HepG2 (cell line): ENCODE measurements at regions not wholly inside any gene's neighbourhood (a gene's known extent, or its start where the extent isn't known, plus 50 kb on each side); places are given as distances from the start of the nearest gene placed in this dataset.

Source experiments
- ATAC-seq: fragments of 200-7000 bp; cut with Tn5 transposase; 3 replicates; pipeline ENCODE4 v1.9.1; 2020; ENCODE audit warnings: mild to moderate bottlenecking, moderate library complexity
- BruUV-seq: library from RNA; stranded (reverse); fragments of 400-500 nt; replicated peaks from 2 replicates; lab custom pipeline; 2021; lab: Mats Ljungman, UMichigan
- CTCF ChIA-PET: fragments of 300-600 bp; formaldehyde crosslinking; extraction: SDS; loops from one replicate; lab custom pipeline; 2021; ENCODE audit warnings: low total read pairs, inconsistent platforms, low intra/inter-chr PET ratio; lab: Yijun Ruan, JAX
- POLR2A ChIA-PET: fragments of 350-600 bp; sonication (Branson Sonifier 250); formaldehyde crosslinking; loops from one replicate; lab custom pipeline; 2020; ENCODE audit warnings: antibody characterized with exemption, inconsistent platforms; lab: Yijun Ruan, JAX
- DNase-seq: peaks from one replicate; pipeline ENCODE4 v3.0.0-alpha.2; 2015; ENCODE audit warnings: low spot score
- FAIRE-seq: peaks from 3 replicates; lab custom pipeline; 2011; peaks lifted over from hg19 to GRCh38; lab: Jason Lieb, UNC
- H2AFZ ChIP-seq: one replicate; pipeline ENCODE4 v1.6.1; 2011; ENCODE audit warnings: low read length, inconsistent platforms
- H3K27ac ChIP-seq: fragments of 300-600 bp; 3 replicates; pipeline ENCODE4 v1.8.0; 2011; ENCODE audit warnings: mixed run types, mild to moderate bottlenecking, mixed read lengths, low read length, inconsistent platforms; ENCODE audit not compliant: insufficient read depth; ENCODE audit errors: extremely low read length
- H3K27me3 ChIP-seq, 2 experiments: fragments of 200-600 bp in 1 of 2; 2 replicates in 1 of 2; 3 replicates in 1 of 2; pipeline versions ENCODE4 v1.6.0 to v1.8.0; 2011; ENCODE audit warnings: low read length in 2 of 2, mild to moderate bottlenecking in 2 of 2, moderate library complexity in 2 of 2, inconsistent platforms in 1 of 2; ENCODE audit not compliant: insufficient read depth in 2 of 2, control insufficient read depth in 1 of 2
- H3K36me3 ChIP-seq, 2 experiments: fragments of 200-600 bp in 1 of 2; replicated peaks in 1 of 2; 2 replicates in 1 of 2; 3 replicates in 1 of 2; pipeline versions ENCODE4 v1.5.1 to v1.8.0; 2011; ENCODE audit warnings: low read length in 2 of 2, inconsistent platforms in 1 of 2; ENCODE audit not compliant: insufficient read depth in 2 of 2, control insufficient read depth in 1 of 2
- H3K4me1 ChIP-seq: 2 replicates; pipeline ENCODE4 v1.5.1; 2012; ENCODE audit warnings: low read length, inconsistent platforms; ENCODE audit not compliant: insufficient read depth
- H3K4me2 ChIP-seq: 2 replicates; pipeline ENCODE4 v1.6.0; 2011; ENCODE audit warnings: low read depth, low read length, inconsistent platforms
- H3K4me3 ChIP-seq, 3 experiments: fragments of 200-600 bp in 1 of 3; sonication (generic), shearing (Covaris generic) in 1 of 3; replicated peaks in 1 of 3; 2 replicates each; pipeline ENCODE4 v1.5.1; 2011 to 2016; ENCODE audit warnings: low read length in 3 of 3, inconsistent platforms in 2 of 3, low read depth in 2 of 3, mild to moderate bottlenecking in 2 of 3, control low read depth in 1 of 3, mixed read lengths in 1 of 3; ENCODE audit not compliant: insufficient read depth in 1 of 3
- H3K79me2 ChIP-seq: one replicate; pipeline ENCODE4 v1.6.1; 2011; ENCODE audit warnings: low read length, inconsistent platforms; ENCODE audit not compliant: insufficient read depth
- H3K9ac ChIP-seq: 2 replicates; pipeline ENCODE4 v1.6.0; 2011; ENCODE audit warnings: mild to moderate bottlenecking, low read depth, low read length, inconsistent platforms; ENCODE audit not compliant: insufficient read depth
- H3K9me3 ChIP-seq: 2 replicates; pipeline ENCODE4 v1.5.1; 2012; ENCODE audit warnings: mild to moderate bottlenecking, low read length
- H4K20me1 ChIP-seq: 2 replicates; pipeline ENCODE4 v1.6.0; 2011; ENCODE audit warnings: inconsistent platforms, mild to moderate bottlenecking, low read length, moderate library complexity; ENCODE audit not compliant: insufficient read depth
- ATRX ChIP-seq: sonication (generic); formaldehyde crosslinking; IDR thresholded peaks from 2 replicates; pipeline ENCODE4 v1.4.0; 2020; ENCODE audit warnings: missing genetic modification reagents, borderline replicate concordance
- DPF2 ChIP-seq: sonication (generic); formaldehyde crosslinking; IDR thresholded peaks from 2 replicates; pipeline ENCODE4 v1.4.0; 2020; ENCODE audit warnings: mild to moderate bottlenecking, low read depth, missing genetic modification reagents, borderline replicate concordance
- FOXP4 ChIP-seq: sonication (generic); formaldehyde crosslinking; IDR thresholded peaks from 2 replicates; pipeline ENCODE4 v1.4.0; 2020; ENCODE audit warnings: missing genetic modification reagents
- GABPA ChIP-seq, 2 experiments: IDR thresholded peaks; 2 replicates each; pipeline ENCODE4 v1.6.1; 2011 to 2016; ENCODE audit warnings: low read depth in 2 of 2, low read length in 1 of 2, missing biosample characterization in 1 of 2, missing genetic modification characterization in 1 of 2
- ISL2 ChIP-seq: sonication (generic); formaldehyde crosslinking; IDR thresholded peaks from 2 replicates; pipeline ENCODE4 v1.5.0; 2020; ENCODE audit warnings: missing genetic modification reagents
- MEF2D ChIP-seq: sonication (generic); formaldehyde crosslinking; IDR thresholded peaks from 2 replicates; pipeline ENCODE4 v1.5.1; 2020; ENCODE audit warnings: mild to moderate bottlenecking, missing genetic modification reagents
- PAXIP1 ChIP-seq: sonication (generic); formaldehyde crosslinking; conservative IDR thresholded peaks from 2 replicates; pipeline ENCODE4 v1.4.0; 2020; ENCODE audit warnings: mild to moderate bottlenecking, missing genetic modification reagents, moderate library complexity
- PRPF4 ChIP-seq: fragments of 200-400 bp; formaldehyde crosslinking; IDR thresholded peaks from 2 replicates; pipeline ENCODE4 v1.6.1; 2016; ENCODE audit warnings: low read length, low read depth; ENCODE audit not compliant: poor library complexity, severe bottlenecking
- ZEB1 ChIP-seq: IDR thresholded peaks from 2 replicates; pipeline ENCODE4 v1.6.1; 2012; ENCODE audit warnings: mild to moderate bottlenecking, low read depth, inconsistent platforms; ENCODE audit not compliant: insufficient replicate concordance
- ZFY ChIP-seq: sonication (generic); formaldehyde crosslinking; IDR thresholded peaks from 2 replicates; pipeline ENCODE4 v1.4.0; 2020; ENCODE audit warnings: missing genetic modification reagents
- ZNF251 ChIP-seq: sonication (generic); formaldehyde crosslinking; IDR thresholded peaks from 2 replicates; pipeline ENCODE4 v1.9.0; 2021; ENCODE audit warnings: mild to moderate bottlenecking, missing genetic modification reagents
- ZNF3 ChIP-seq: IDR thresholded peaks from 2 replicates; pipeline ENCODE4 v1.7.0; 2017; ENCODE audit warnings: inconsistent platforms
- ZNF567 ChIP-seq: sonication (generic); formaldehyde crosslinking; IDR thresholded peaks from 2 replicates; pipeline ENCODE4 v1.8.1; 2023; ENCODE audit warnings: mild to moderate bottlenecking, missing genetic modification reagents, borderline replicate concordance
- ZNF570 ChIP-seq: sonication (generic); formaldehyde crosslinking; IDR thresholded peaks from 2 replicates; pipeline ENCODE4 v1.4.0; 2020; ENCODE audit warnings: mild to moderate bottlenecking, missing genetic modification reagents, borderline replicate concordance
- ZNF792 ChIP-seq: IDR thresholded peaks from 2 replicates; pipeline ENCODE4 v1.6.1; 2016
- WGBS: methylation state at CpG from one replicate; pipeline ENCODE4 v1.1.6; 2017; ENCODE audit warnings: low lambda C conversion rate; 5-methylcytosine and 5-hydroxymethylcytosine counted together
- in situ Hi-C: cut with HindIII; loops from 2 replicates; pipeline ENCODE4 v1.10.0; 2017; ENCODE audit warnings: low pct_unique_long_range_greater_than_20kb; ENCODE audit not compliant: extremely low pct_ligation_motif_present
- intact Hi-C: fragments of 100-400 bp; cut with micrococcal nuclease; formaldehyde crosslinking; loops from one replicate; pipeline ENCODE4 v1.10.0; 2022; ENCODE audit not compliant: unreplicated experiment

GRCh38 chr5:57750891-57751290, 268.3 kb upstream of the ACTBL2 start:
- H3K36me3 ChIP-seq: no peaks in the 10 kb centered on the region
- H4K20me1 ChIP-seq: no peaks in the 10 kb centered on the region
- in situ Hi-C loops (no loop called here), intact Hi-C loops (no loop called here)
- H2AFZ ChIP-seq: no peak overlapping the region
- no peaks in the 10 kb centered on the region; a peak in 1 of 5 replicates for H3K27me3 ChIP-seq
- H3K79me2 ChIP-seq: no peaks in the 10 kb centered on the region
- no peak overlapping the region for H3K4me3 ChIP-seq
- H3K9ac ChIP-seq: no peak overlapping the region
- DNase-seq: no peak
- POLR2A ChIA-PET: no interaction called here
- WGBS: 28% methylated on average over 3 of the region's 9 CpGs
- no peaks in the 10 kb centered on the region for H3K4me1 ChIP-seq
- BruUV-seq: no TSS peak
- TF ChIP-seq ZNF3 (CRISPR knock-in tag) (no peak), FOXP4 (CRISPR knock-in tag) (no peak), ZNF792 (CRISPR knock-in tag) (no peak), ZFY (CRISPR knock-in tag) (no peak), ZNF570 (CRISPR knock-in tag) (no peak), PRPF4 (no peak)
- H3K9me3 ChIP-seq: no peaks in the 10 kb centered on the region
- no peak for FAIRE-seq
- CTCF ChIA-PET: no interaction called here
- ATAC-seq: no peak; the same call in 2 of the 3 replicates
- H3K27ac ChIP-seq: no peak overlapping the region
- H3K4me2 ChIP-seq: no peak overlapping the region

- 57% methylated on average over 9 of the region's 10 CpGs for WGBS
- no peaks in the 10 kb centered on the region for H3K36me3 ChIP-seq
- no peak for DNase-seq
- H3K27me3 ChIP-seq: no peaks in the 10 kb centered on the region; a peak in 1 of 5 replicates
- H3K9ac ChIP-seq: no peak overlapping the region
- FAIRE-seq: no peak
- no peaks in the 10 kb centered on the region for H3K79me2 ChIP-seq
- no peaks in the 10 kb centered on the region for H3K4me1 ChIP-seq
- H2AFZ ChIP-seq: no peak overlapping the region
- no peak overlapping the region for H3K4me3 ChIP-seq
- TF ChIP-seq ZNF567 (CRISPR knock-in tag) (no peak), MEF2D (CRISPR knock-in tag) (no peak), ISL2 (CRISPR knock-in tag) (no peak), PAXIP1 (CRISPR knock-in tag) (no peak), GABPA (IDR thresholded peaks at IDR 0.05; ENCODE audit: low read depth, low read length) (no peak), GABPA (CRISPR knock-in tag; IDR thresholded peaks at IDR 0.05; ENCODE audit: low read depth) (no peak), DPF2 (CRISPR knock-in tag) (no peak), ZEB1 (no peak), ZNF251 (CRISPR knock-in tag) (no peak), ATRX (no peak)
- no peak for ATAC-seq
- intact Hi-C loops: no loop called here
- H3K9me3 ChIP-seq: no peaks in the 10 kb centered on the region
- no peak overlapping the region for H3K27ac ChIP-seq
- H3K4me2 ChIP-seq: no peak overlapping the region
- ChIA-PET POLR2A (no interaction called here), CTCF (no interaction called here)
- in situ Hi-C loops: no loop called here
- H4K20me1 ChIP-seq: no peaks in the 10 kb centered on the region
- no TSS peak for BruUV-seq
Observed at GRCh38 chr5:57750282-57750681, 267.7 kb upstream of the ACTBL2 start.
